ENCODE measurements at regions not wholly inside any gene's neighbourhood (a gene's known extent, or its start where the extent isn't known, plus 50 kb on each side); places are given as distances from the start of the nearest gene placed in this dataset.

DNA sequence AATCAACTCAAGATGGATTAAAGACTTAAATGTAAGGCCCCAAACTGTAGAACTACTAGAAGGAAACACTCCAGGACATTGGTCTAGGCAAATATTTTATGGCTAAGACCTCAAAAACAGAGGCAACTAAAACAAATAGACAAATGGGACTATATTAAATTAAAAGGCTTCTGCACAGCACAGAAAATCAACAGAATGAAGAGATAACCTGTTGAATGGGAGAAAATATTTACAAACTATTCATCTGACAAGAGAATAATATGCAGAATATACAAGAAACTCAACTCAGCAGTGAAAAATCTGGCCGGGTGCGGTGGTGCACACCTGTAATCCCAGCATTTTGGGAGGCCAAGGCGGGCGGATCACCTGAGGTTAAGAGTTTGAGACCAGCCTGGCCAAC, 84.1 kb upstream of the HNRNPU start:
- DNase-seq (ENCODE audit: low spot score), result no peak

DNA sequence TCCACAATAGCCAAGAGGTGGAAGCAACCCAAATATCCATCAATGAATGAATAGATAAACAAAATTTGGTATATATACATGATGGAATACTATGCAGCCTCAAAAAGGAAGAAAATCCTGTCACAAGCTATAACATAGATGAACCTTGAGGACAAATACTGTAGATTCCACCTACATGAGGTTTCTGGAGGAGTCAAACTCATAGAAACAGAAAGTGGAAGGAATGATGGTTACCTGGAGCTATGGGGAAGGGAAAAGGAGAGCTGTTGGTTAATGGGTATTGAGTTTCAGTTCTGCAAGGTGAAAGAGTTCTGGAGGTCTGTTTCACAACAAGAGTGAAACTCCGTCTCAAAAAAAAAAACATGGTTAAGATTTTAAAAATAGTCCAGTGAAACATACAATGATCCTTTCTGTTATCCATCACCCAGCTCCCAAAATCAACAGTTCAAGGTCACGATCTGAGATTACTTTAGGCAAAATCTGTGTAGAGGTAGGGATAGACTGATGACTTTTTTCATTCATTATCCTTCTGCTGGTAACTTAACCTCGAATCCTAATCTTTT, 80.8 kb upstream of the HNRNPU start:
- no peak for DNase-seq (ENCODE audit: low spot score)

DNA sequence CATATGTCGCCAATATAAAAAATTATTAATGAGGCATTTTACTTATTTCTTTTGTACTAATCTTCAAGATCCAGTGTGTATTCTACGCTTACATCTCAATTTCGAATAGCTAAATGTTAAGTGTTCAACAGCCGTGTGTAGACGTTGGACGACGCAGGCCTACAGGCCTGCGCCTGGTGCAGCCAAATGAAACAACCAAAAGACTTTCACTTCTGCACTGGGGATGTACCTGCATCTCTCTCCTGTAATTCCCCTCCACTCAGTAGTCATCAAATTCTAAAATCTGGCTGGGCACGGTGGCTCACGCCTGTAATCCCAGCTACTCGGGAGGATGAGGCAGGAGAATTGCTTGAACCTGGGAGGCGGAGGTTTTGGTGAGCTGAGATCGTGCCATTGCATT, 76.8 kb upstream of the HNRNPU start:
- DNase-seq (ENCODE audit: low spot score), result no peak

DNA sequence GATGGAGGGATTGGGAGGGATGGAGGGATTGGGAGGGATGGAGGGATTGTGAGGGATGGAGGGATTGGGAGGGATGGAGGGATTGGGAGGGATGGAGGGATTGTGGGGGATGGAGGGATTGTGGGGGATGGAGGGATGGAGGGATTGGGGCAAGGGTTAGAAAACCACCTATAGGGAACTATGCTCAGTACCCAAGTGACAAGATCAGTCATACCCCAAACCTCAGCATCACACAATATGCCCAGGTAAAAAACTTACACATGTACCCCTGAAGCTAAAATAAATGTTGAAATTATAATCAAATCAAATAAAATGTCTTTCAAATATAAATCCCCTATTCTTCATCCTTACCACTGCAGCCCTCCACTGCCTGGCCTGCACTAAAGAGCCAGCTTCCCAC, 72.8 kb upstream of the HNRNPU start:
- no peak for DNase-seq (ENCODE audit: low spot score)

DNA sequence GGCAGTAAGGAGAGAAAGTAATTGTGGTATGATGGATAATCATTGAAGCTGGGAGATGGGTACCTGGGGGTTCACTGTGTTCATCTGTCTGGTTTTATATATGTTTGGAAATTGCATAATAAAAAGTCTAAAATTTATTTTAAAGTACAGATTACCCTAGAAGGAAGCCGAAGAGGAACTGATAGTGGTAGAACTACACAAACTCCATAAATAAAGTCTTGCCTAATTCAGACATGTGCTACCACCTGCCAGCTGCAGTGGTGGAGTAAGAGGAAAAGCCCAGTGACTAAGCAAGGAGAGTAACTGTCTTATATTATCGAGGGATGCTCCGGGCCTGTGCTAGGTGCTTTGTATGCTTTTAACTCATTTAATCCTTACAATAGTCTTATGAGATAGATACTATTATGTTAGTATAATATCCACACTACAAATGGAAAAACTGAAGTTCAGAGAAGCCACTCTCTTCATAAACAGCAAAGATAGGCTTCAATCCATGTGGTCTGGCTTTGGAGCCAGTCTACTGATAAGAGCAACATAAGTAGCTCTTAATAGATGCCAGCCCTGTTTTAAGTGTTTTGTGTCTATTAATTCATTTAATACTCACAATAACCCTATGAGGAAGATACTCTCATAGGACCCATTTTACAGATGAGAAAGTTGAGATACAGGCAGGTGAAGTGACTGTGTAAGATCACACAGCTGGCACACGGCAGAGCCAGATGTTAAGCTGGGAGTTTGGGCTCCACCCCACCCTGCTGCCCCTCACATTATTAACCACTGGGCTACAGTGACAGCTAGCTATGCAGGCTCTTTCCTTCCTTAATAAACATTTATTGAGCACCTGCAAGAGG, 56.8 kb upstream of the HNRNPU start:
- no peak for DNase-seq (ENCODE audit: low spot score)

DNA sequence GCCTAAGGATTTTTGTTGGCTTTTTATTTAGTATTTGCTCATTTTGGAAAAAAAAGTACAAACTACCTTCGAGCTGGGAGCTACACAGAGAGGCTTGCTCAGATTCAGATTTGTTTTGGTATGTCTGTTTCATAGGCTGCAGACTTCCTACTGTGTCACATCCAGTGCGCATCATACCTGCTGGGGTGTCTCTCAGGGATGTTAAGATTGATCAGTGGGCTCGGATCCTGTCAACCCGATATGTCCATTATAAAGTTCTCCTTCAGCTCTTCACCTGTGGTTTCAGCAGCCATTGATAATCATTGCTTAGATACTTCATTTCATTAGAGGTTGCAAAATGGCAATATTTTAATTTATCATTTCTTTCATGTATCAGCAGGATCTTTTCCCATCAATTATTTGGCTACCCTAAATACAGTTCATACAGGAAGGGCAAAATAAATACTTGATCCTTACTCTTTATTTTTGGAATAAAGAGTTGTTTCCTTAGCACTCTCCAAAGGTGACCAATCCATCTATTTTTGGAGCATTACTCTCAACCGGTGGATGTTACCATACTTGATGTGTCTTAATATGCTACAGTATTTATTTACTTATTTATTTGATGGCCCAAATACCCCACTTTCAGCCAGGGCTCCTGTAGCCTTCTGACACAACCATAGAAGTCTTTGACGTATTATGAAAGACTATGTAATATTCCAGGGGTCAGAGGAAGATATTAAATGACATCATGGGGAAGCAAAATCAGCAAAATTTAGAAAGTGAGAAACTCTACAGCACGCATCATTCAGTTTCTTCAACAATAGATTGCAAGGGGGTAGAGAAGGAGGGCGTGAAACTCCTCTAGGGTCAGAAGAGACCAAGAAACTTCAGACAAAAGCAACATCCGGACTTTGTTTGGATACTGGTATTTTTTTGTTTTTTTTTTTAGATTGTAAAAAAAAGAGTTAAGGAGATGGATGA, 55.3 kb upstream of the HNRNPU start:
- peak; percentile 8 for DNase-seq (ENCODE audit: low spot score)

DNA sequence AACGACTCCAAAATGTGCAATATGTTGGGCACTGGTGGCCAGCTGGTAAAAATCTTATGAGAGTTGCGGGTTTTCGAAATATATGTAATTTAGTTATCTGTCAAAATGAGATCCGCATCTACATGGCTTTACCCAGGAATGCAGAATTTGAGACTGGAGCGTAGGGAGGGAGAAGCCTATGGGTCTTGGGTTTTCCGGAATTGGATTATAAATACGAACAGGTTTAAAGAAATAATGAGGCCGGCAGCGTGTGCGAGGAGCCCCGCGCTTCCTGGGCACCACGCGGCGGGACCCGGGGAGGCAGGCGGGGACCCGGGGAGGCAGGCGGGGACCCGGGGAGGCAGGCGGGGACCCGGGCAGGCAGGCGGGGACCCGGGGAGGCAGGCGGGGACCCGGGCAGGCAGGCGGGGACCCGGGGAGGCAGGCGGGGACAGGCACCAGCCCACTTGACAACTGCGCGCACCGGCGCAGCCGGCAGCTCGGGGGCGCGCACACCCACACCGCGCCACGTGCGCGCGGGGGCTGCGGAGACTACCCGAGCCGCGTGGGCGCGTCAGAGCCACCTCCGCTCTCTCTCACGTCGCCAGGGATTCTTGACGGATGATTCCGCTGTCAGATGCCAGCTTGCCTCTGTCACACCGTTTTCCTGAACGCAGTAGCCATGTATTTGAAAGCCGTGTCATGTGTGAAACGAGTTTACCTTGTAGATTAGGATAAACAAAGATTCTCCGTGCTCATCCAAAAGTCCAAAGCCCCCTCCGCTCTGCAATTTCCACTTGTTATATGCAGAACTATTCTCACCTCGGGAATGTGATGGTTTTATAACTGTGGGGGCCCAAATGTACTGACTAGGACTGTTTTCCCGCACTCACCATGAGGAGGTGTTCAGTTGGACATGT, 54.3 kb upstream of the HNRNPU start:
- DNase-seq (ENCODE audit: low spot score), result peak; percentile 63

DNA sequence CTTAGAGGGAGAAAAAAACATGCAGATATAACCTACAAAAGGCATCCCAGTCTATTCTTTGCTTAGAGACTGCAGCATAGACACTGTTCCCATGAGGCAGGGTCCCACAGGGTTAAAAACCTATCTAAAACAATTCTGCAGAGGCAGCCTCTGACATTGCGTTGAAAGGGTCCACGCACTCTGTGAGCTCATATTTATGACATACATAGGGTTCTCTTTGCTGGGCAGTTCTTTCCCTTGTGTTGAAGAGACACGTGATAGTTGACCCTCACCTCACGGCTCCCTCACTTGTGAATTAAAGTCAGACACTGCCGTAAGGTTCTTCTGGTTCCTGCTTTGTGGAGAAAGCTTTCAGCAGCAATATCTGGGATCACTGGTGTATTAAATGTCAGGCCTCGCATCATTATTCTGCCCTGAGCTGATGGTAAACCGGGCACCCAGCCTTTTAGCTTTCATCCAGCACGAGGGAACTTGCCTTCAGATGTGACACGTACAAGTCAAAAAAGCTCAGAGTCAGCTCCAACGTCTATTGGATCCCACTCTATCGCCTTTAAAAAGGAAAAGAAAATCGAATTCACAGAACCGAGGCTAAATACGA, 52.8 kb upstream of the HNRNPU start:
- no peak for DNase-seq (ENCODE audit: low spot score)

DNA sequence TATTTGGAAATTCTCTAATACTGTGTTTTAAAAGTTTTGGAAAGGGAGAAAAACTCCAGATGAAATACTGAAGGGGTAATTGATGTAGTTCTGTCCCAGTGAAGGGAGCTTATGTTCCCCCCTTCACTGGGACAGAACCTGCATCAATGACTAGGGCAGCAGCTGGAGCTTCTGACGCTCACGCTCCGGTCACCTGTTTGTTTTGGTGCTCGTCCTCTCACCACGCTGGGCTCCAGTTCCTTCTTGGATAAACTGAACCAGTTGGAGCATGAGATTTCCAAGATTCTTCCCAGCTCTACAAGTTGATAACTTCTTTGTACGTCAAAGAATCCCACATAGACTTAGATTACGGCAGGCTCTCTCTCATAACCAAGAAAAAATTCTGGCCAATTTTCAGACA, 51.4 kb upstream of the HNRNPU start:
- no peak for DNase-seq (ENCODE audit: low spot score)

DNA sequence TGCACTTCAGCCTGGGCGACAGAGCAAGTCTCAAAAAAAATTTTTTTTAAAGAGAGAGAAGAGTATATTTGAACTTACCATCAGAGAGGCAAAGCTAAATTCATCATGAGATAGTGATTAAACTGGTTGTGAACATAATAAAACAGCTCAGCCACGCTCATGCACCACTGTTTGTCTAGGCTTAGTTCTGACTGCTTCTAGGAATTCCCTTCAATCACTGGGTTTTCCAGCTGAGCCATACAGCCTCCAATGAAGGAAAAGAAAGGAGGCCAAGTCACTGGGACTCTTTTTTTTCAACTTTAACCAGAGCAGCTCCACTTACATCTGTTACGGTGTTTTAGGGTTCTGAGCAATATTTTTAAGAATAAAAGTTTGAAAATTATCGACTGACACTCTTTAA, 50.4 kb upstream of the HNRNPU start:
- no peak for DNase-seq (ENCODE audit: low spot score)
